HEK293 (cell line): ENCODE measurements at regions not wholly inside any gene's neighbourhood (a gene's known extent, or its start where the extent isn't known, plus 50 kb on each side); places are given as distances from the start of the nearest gene placed in this dataset.
"Not testable (repeated sequence)": the region's sequence is repeated elsewhere in the genome, so short reads cannot be mapped to it uniquely, and the experiment has no call there.

ENCODE experiments used
- CTCF ChIA-PET: fragments of 350-600 bp; formaldehyde crosslinking; extraction: SDS; loops from one replicate; lab custom pipeline; 2021; ENCODE audit warnings: antibody characterized with exemption; lab: Yijun Ruan, JAX
- POLR2A ChIA-PET: fragments of 300-600 bp; formaldehyde crosslinking; extraction: SDS; loops from one replicate; lab custom pipeline; 2020; ENCODE audit warnings: antibody characterized with exemption, inconsistent platforms; lab: Yijun Ruan, JAX
- H3K27ac ChIP-seq: fragments of 200-500 bp; sonication (Bioruptor generic); 2 replicates; pipeline ENCODE4 v1.5.1; 2014; ENCODE audit warnings: low read depth, low read length, control low read depth, inconsistent platforms; ENCODE audit errors: extremely low read depth
- H3K36me3 ChIP-seq, 2 experiments: fragments of 200-500 bp in 1 of 2; sonication (Bioruptor generic) in 1 of 2; 1 replicate in 1 of 2; 2 replicates in 1 of 2; pipeline ENCODE4 v1.5.1; 2014 to 2017; ENCODE audit warnings: inconsistent platforms in 2 of 2, low read length in 2 of 2; ENCODE audit not compliant: control insufficient read depth in 2 of 2, insufficient read depth in 1 of 2
- H3K4me1 ChIP-seq: fragments of 200-500 bp; sonication (Bioruptor generic); 2 replicates; pipeline ENCODE4 v1.5.1; 2014; ENCODE audit warnings: mild to moderate bottlenecking, low read length, inconsistent platforms; ENCODE audit not compliant: control insufficient read depth, insufficient read depth
- H3K4me3 ChIP-seq: 2 replicates; pipeline ENCODE4 v1.5.1; 2011; ENCODE audit warnings: low read depth, mild to moderate bottlenecking, control low read depth, low read length, moderate library complexity
- H3K9me3 ChIP-seq: fragments of 200-500 bp; sonication (Bioruptor generic); 2 replicates; pipeline ENCODE4 v1.5.1; 2014; ENCODE audit warnings: low read depth, low read length, inconsistent platforms; ENCODE audit not compliant: control insufficient read depth, insufficient read depth
- GFI1B ChIP-seq: fragments of 450-650 bp; formaldehyde crosslinking; IDR thresholded peaks from 2 replicates; pipeline ENCODE4 v1.5.1; 2016; ENCODE audit warnings: missing biosample characterization, missing genetic modification characterization
- HOXA7 ChIP-seq: sonication (generic); formaldehyde crosslinking; IDR thresholded peaks from 2 replicates; pipeline ENCODE4 v1.8.1; 2022; ENCODE audit warnings: missing genetic modification reagents, borderline replicate concordance
- ZFHX2 ChIP-seq: fragments of 450-650 bp; formaldehyde crosslinking; conservative IDR thresholded peaks from 2 replicates; pipeline ENCODE4 v1.5.1; 2016; ENCODE audit warnings: missing biosample characterization, missing genetic modification characterization
- ZFP37 ChIP-seq: fragments of 450-650 bp; formaldehyde crosslinking; IDR thresholded peaks from 2 replicates; pipeline ENCODE4 v1.5.1; 2016; ENCODE audit warnings: missing biosample characterization, missing genetic modification characterization
- ZFP69B ChIP-seq: fragments of 450-650 bp; formaldehyde crosslinking; IDR thresholded peaks from 2 replicates; pipeline ENCODE4 v1.5.1; 2016; ENCODE audit warnings: missing biosample characterization, missing genetic modification characterization
- ZNF157 ChIP-seq: fragments of 450-650 bp; formaldehyde crosslinking; IDR thresholded peaks from 2 replicates; pipeline ENCODE4 v1.5.1; 2016; ENCODE audit warnings: missing biosample characterization, missing genetic modification characterization
- ZNF2 ChIP-seq: fragments of 450-650 bp; formaldehyde crosslinking; IDR thresholded peaks from 2 replicates; pipeline ENCODE4 v1.5.1; 2016; ENCODE audit warnings: missing biosample characterization, missing genetic modification characterization
- ZNF23 ChIP-seq: fragments of 450-650 bp; formaldehyde crosslinking; IDR thresholded peaks from 2 replicates; pipeline ENCODE4 v1.5.1; 2016; ENCODE audit warnings: missing biosample characterization, missing genetic modification characterization, borderline replicate concordance
- ZNF292 ChIP-seq: fragments of 450-650 bp; formaldehyde crosslinking; IDR thresholded peaks from 2 replicates; pipeline ENCODE4 v1.5.1; 2016; ENCODE audit warnings: low read depth, missing biosample characterization, missing genetic modification characterization, borderline replicate concordance
- ZNF354C ChIP-seq: fragments of 450-650 bp; formaldehyde crosslinking; IDR thresholded peaks from 2 replicates; pipeline ENCODE4 v1.5.1; 2016; ENCODE audit warnings: missing biosample characterization, missing genetic modification characterization, low read depth, borderline replicate concordance
- ZNF416 ChIP-seq: fragments of 450-650 bp; formaldehyde crosslinking; IDR thresholded peaks from 2 replicates; pipeline ENCODE4 v1.5.1; 2016; ENCODE audit warnings: missing biosample characterization, missing genetic modification characterization
- ZNF423 ChIP-seq: fragments of 450-650 bp; formaldehyde crosslinking; IDR thresholded peaks from 2 replicates; pipeline ENCODE4 v1.5.1; 2016; ENCODE audit warnings: missing biosample characterization, missing genetic modification characterization
- ZNF48 ChIP-seq: fragments of 450-650 bp; formaldehyde crosslinking; IDR thresholded peaks from 2 replicates; pipeline ENCODE4 v1.5.1; 2016; ENCODE audit warnings: missing biosample characterization, missing genetic modification characterization
- ZNF501 ChIP-seq: fragments of 450-650 bp; formaldehyde crosslinking; IDR thresholded peaks from 2 replicates; pipeline ENCODE4 v1.5.1; 2016; ENCODE audit warnings: missing biosample characterization, missing genetic modification characterization
- ZNF530 ChIP-seq: fragments of 450-650 bp; formaldehyde crosslinking; IDR thresholded peaks from 2 replicates; pipeline ENCODE4 v1.5.1; 2016; ENCODE audit warnings: low read depth, missing biosample characterization, missing genetic modification characterization
- ZNF621 ChIP-seq: fragments of 450-650 bp; formaldehyde crosslinking; IDR thresholded peaks from 2 replicates; pipeline ENCODE4 v1.5.1; 2017; ENCODE audit warnings: missing biosample characterization, missing genetic modification characterization
- ZNF623 ChIP-seq: fragments of 450-650 bp; formaldehyde crosslinking; IDR thresholded peaks from 2 replicates; pipeline ENCODE4 v1.5.1; 2016; ENCODE audit warnings: missing biosample characterization, missing genetic modification characterization
- ZNF626 ChIP-seq: fragments of 450-650 bp; sonication (Bioruptor Pico); formaldehyde crosslinking; IDR thresholded peaks from 2 replicates; pipeline ENCODE4 v1.5.1; 2018; ENCODE audit warnings: missing biosample characterization, missing genetic modification characterization, inconsistent platforms
- TF ChIP-seq, protein P1 (sequence below): fragments of 450-650 bp; formaldehyde crosslinking; IDR thresholded peaks from 2 replicates; pipeline ENCODE4 v1.5.1; 2016; ENCODE audit warnings: missing biosample characterization, missing genetic modification characterization
- TF ChIP-seq, protein P2 (sequence below): fragments of 450-650 bp; formaldehyde crosslinking; IDR thresholded peaks from 2 replicates; pipeline ENCODE4 v1.5.1; 2016; ENCODE audit warnings: missing biosample characterization, missing genetic modification characterization
- TF ChIP-seq, protein P3 (sequence below): fragments of 450-650 bp; formaldehyde crosslinking; IDR thresholded peaks from 2 replicates; pipeline ENCODE4 v1.5.1; 2016; ENCODE audit warnings: missing biosample characterization, missing genetic modification characterization, borderline replicate concordance
- TF ChIP-seq, protein P4 (sequence below): fragments of 450-650 bp; formaldehyde crosslinking; IDR thresholded peaks from 2 replicates; pipeline ENCODE4 v1.5.1; 2016; ENCODE audit warnings: missing biosample characterization, missing genetic modification characterization, low read depth

DNA sequence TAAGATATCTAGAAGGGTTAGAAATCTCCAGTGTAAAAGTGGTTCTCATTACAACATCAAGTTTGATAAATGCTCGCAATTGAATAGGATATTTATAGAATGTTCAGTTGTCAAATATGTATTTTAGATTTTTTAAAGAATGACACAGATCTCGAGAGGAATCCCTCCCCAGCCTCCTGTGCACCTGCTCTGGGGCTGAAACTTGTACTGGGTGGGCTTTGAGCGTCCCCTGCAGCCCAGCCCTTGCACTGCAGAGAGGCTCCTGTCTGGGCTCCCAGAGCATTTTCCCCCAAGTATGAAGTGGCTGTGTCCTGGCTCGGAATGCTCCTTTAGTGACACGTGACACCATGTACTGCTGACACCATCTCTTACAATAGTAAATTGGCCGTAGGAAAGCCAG is 499.6 kb downstream of the TMEM121 start:
- no peak overlapping the region for H3K27ac ChIP-seq
- H3K4me1 ChIP-seq: no peaks in the 10 kb centered on the region
- ChIA-PET CTCF (no interaction called here), POLR2A (no interaction called here)
- H3K9me3 ChIP-seq: no peaks in the 10 kb centered on the region
- H3K36me3 ChIP-seq: no peaks in the 10 kb centered on the region
- H3K4me3 ChIP-seq: no peak overlapping the region
- TF ChIP-seq ZNF2 (tag by site-specific recombination): no peak
- TF ChIP-seq ZNF626 (tag by site-specific recombination): no peak
- no peak for TF ChIP-seq ZNF292
- no peak for TF ChIP-seq ZNF23 (tag by site-specific recombination)
- no peak for TF ChIP-seq ZNF621
- TF ChIP-seq, protein P1, sequence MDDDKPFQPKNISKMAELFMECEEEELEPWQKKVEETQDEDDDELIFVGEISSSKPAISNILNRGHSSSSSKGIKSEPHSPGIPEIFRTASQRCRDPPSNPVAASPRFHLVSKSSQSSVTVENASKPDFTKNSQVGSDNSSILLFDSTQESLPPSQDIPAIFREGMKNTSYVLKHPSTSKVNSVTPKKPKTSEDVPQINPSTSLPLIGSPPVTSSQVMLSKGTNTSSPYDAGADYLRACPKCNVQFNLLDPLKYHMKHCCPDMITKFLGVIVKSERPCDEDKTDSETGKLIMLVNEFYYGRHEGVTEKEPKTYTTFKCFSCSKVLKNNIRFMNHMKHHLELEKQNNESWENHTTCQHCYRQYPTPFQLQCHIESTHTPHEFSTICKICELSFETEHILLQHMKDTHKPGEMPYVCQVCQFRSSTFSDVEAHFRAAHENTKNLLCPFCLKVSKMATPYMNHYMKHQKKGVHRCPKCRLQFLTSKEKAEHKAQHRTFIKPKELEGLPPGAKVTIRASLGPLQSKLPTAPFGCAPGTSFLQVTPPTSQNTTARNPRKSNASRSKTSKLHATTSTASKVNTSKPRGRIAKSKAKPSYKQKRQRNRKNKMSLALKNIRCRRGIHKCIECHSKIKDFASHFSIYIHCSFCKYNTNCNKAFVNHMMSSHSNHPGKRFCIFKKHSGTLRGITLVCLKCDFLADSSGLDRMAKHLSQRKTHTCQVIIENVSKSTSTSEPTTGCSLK (tag by site-specific recombination): no peak
- TF ChIP-seq ZFP69B (tag by site-specific recombination): no peak

DNA sequence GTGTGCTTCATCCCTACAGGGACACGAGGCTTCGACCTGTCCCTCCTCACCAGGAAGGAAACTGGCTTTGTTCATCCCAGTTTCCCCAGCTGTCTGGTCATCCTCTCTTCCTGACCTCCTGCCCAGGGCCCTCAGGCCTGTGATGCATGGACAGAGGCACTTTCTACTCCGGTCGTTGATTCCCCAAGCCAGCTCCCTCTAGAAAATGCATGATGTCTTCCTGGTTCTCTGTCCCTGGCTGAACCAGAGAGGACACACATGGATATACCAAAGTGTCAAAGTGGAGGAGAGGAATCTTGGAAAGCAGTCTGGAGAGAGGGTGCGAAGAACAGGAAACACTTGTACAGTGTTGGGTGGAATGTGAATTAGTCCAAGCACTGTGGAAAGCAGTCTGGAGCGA is 501.4 kb downstream of the TMEM121 start:
- H3K9me3 ChIP-seq, POLR2A ChIA-PET, H3K36me3 ChIP-seq, H3K27ac ChIP-seq, CTCF ChIA-PET, H3K4me3 ChIP-seq, H3K4me1 ChIP-seq: not testable (repeated sequence)

DNA sequence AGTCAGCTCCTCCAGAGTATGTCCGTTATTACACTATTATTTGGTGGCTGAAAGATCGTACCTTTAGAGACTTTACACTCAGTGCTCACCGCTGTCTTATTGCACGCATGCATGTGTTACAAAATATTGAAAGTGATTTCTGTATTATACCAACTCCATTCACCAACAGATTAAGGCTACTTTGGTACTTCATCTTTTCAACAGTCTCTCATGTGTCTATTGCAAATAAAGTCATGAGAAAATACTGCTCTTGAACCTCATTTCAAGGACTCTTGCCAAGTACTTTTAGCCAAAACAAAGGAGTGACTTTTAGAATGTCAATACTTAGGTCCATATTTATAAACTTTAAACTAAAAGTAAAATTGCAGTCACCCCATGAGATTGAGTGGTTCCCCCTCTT is 503.6 kb downstream of the TMEM121 start:
- ChIA-PET POLR2A (no interaction called here), CTCF (no interaction called here)
- Histone ChIP-seq H3K9me3 (no peaks in the 10 kb centered on the region), H3K27ac (no peak overlapping the region), H3K36me3 (no peaks in the 10 kb centered on the region), H3K4me1 (no peaks in the 10 kb centered on the region), H3K4me3 (no peak overlapping the region)
- no peak for TF ChIP-seq ZNF354C (tag by site-specific recombination)
- no peak for TF ChIP-seq ZNF416 (tag by site-specific recombination)
- no peak for TF ChIP-seq GFI1B

DNA sequence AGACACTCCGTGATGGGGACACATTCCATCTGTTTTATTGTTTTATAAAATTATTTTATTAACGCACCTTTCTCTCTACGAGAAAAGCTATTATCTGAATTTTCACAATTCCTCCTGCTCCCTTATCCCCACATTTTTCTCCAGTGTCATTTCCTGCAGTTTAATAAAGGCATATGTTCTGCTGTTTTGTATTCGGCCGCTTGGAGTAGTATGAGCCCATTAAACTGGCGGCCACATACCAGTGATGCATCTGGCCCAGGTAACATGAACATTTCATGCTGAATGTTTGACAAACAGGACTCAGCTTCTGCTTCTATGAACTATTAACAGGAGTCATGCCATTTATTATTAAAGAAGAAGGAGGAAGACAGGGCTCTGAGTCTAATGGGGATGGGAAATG is 511.0 kb downstream of the TMEM121 start:
- CTCF ChIA-PET: interaction anchor here (0.7 kb wide), 1 partner anchor 8 kb away, joined by 5 read pairs; no protein-coding TSS in a partner anchor
- H3K9me3 ChIP-seq: no peaks in the 10 kb centered on the region
- no peak for TF ChIP-seq ZNF48 (tag by site-specific recombination)
- no peak for TF ChIP-seq ZNF292
- no peak for TF ChIP-seq ZNF623 (tag by site-specific recombination)
- TF ChIP-seq HOXA7 (CRISPR knock-in tag): no peak
- no peak for TF ChIP-seq ZFHX2 (tag by site-specific recombination)
- no peak for TF ChIP-seq ZNF501 (tag by site-specific recombination)
- TF ChIP-seq ZFP37 (tag by site-specific recombination): no peak
- TF ChIP-seq ZNF530 (tag by site-specific recombination): no peak
- TF ChIP-seq, protein P2, sequence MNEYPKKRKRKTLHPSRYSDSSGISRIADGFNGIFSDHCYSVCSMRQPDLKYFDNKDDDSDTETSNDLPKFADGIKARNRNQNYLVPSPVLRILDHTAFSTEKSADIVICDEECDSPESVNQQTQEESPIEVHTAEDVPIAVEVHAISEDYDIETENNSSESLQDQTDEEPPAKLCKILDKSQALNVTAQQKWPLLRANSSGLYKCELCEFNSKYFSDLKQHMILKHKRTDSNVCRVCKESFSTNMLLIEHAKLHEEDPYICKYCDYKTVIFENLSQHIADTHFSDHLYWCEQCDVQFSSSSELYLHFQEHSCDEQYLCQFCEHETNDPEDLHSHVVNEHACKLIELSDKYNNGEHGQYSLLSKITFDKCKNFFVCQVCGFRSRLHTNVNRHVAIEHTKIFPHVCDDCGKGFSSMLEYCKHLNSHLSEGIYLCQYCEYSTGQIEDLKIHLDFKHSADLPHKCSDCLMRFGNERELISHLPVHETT (tag by site-specific recombination): no peak
- TF ChIP-seq, protein P3, sequence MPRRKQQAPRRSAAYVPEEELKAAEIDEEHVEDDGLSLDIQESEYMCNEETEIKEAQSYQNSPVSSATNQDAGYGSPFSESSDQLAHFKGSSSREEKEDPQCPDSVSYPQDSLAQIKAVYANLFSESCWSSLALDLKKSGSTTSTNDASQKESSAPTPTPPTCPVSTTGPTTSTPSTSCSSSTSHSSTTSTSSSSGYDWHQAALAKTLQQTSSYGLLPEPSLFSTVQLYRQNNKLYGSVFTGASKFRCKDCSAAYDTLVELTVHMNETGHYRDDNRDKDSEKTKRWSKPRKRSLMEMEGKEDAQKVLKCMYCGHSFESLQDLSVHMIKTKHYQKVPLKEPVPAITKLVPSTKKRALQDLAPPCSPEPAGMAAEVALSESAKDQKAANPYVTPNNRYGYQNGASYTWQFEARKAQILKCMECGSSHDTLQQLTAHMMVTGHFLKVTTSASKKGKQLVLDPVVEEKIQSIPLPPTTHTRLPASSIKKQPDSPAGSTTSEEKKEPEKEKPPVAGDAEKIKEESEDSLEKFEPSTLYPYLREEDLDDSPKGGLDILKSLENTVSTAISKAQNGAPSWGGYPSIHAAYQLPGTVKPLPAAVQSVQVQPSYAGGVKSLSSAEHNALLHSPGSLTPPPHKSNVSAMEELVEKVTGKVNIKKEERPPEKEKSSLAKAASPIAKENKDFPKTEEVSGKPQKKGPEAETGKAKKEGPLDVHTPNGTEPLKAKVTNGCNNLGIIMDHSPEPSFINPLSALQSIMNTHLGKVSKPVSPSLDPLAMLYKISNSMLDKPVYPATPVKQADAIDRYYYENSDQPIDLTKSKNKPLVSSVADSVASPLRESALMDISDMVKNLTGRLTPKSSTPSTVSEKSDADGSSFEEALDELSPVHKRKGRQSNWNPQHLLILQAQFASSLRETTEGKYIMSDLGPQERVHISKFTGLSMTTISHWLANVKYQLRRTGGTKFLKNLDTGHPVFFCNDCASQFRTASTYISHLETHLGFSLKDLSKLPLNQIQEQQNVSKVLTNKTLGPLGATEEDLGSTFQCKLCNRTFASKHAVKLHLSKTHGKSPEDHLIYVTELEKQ: no peak
- TF ChIP-seq, protein P4, sequence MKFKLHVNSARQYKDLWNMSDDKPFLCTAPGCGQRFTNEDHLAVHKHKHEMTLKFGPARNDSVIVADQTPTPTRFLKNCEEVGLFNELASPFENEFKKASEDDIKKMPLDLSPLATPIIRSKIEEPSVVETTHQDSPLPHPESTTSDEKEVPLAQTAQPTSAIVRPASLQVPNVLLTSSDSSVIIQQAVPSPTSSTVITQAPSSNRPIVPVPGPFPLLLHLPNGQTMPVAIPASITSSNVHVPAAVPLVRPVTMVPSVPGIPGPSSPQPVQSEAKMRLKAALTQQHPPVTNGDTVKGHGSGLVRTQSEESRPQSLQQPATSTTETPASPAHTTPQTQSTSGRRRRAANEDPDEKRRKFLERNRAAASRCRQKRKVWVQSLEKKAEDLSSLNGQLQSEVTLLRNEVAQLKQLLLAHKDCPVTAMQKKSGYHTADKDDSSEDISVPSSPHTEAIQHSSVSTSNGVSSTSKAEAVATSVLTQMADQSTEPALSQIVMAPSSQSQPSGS (tag by site-specific recombination): no peak
- TF ChIP-seq ZNF423 (tag by site-specific recombination): no peak
- no peak for TF ChIP-seq ZNF157 (tag by site-specific recombination)

More for the DNA sequence above, 511.0 kb downstream of the TMEM121 start:
- no peaks in the 10 kb centered on the region for H3K4me1 ChIP-seq
- POLR2A ChIA-PET: no interaction called here
- H3K4me3 ChIP-seq: no peak overlapping the region
- no peaks in the 10 kb centered on the region for H3K36me3 ChIP-seq
- no peak overlapping the region for H3K27ac ChIP-seq
